SIG-M5 (cell line): ENCODE measurements at regions not wholly inside any gene's neighbourhood (a gene's known extent, or its start where the extent isn't known, plus 50 kb on each side); places are given as distances from the start of the nearest gene placed in this dataset.
"Not testable (repeated sequence)": the region's sequence is repeated elsewhere in the genome, so short reads cannot be mapped to it uniquely, and the experiment has no call there.

ENCODE experiments used
- DNase-seq: peaks from one replicate; lab custom pipeline; 2025; lab: John Stamatoyannopoulos, UW

GRCh38 chr6:4725136-4725760 lies 51.0 kb upstream of the CDYL start:
- DNase-seq, result not testable (repeated sequence)

GRCh38 chr6:4724727-4725126 lies 51.5 kb upstream of the CDYL start:
- DNase-seq, result not testable (repeated sequence)

GRCh38 chr6:4723383-4723782 lies 52.8 kb upstream of the CDYL start:
- no peak for DNase-seq

GRCh38 chr6:4721368-4721767 lies 54.8 kb upstream of the CDYL start:
- not testable (repeated sequence) for DNase-seq

- DNase-seq, result no peak
Measured at GRCh38 chr6:4719491-4719890, 56.7 kb upstream of the CDYL start.

- no peak for DNase-seq
Measured at GRCh38 chr6:4717856-4718255, 58.3 kb upstream of the CDYL start.

- no peak for DNase-seq
Measured at GRCh38 chr6:4717124-4717523, 59.1 kb upstream of the CDYL start.

- no peak for DNase-seq
Measured at GRCh38 chr6:4714961-4715501, 61.2 kb upstream of the CDYL start.

GRCh38 chr6:4712291-4712690 lies 63.9 kb upstream of the CDYL start:
- DNase-seq, result no peak

GRCh38 chr6:4707011-4707410 lies 69.2 kb upstream of the CDYL start:
- DNase-seq, result no peak

- no peak for DNase-seq
Measured at GRCh38 chr6:4705809-4706208, 70.4 kb upstream of the CDYL start.

GRCh38 chr6:4703382-4703781 lies 72.8 kb upstream of the CDYL start:
- no peak for DNase-seq

GRCh38 chr6:4698901-4699659 lies 77.1 kb upstream of the CDYL start:
- DNase-seq, result no peak

GRCh38 chr6:4693173-4693970 lies 82.8 kb upstream of the CDYL start:
- DNase-seq, result no peak

- no peak for DNase-seq
Measured at GRCh38 chr6:4692664-4693063, 83.5 kb upstream of the CDYL start.

- DNase-seq, result peak; percentile 18
Measured at GRCh38 chr6:4687989-4688947, 87.9 kb upstream of the CDYL start.

- DNase-seq, result no peak
Measured at GRCh38 chr6:4687656-4687988, 88.6 kb upstream of the CDYL start.

- no peak for DNase-seq
Measured at GRCh38 chr6:4682431-4683097, 93.6 kb upstream of the CDYL start.

- no peak for DNase-seq
Measured at GRCh38 chr6:4678506-4679300, 97.5 kb upstream of the CDYL start.

GRCh38 chr6:4677751-4678065 lies 98.5 kb upstream of the CDYL start:
- DNase-seq, result no peak
